ENCODE measurements at regions not wholly inside any gene's neighbourhood (a gene's known extent, or its start where the extent isn't known, plus 50 kb on each side); places are given as distances from the start of the nearest gene placed in this dataset.

GRCh38 chr9:116067566-116067965 lies 86.0 kb upstream of the PAPPA start:
- H3K9ac ChIP-seq: no peak overlapping the region
- no peaks in the 10 kb centered on the region for H3K4me1 ChIP-seq (ENCODE audit: control insufficient read depth in 1 of 2, insufficient read depth in 2 of 2, low read depth in 1 of 2, low read length in 1 of 2)
- CTCF ChIA-PET: interaction anchor here (1.8 kb wide), 1 partner anchor 9 kb away, joined by 4 read pairs; no protein-coding TSS in a partner anchor
- no peak overlapping the region for H2AFZ ChIP-seq (ENCODE audit: low read depth)
- H3F3A ChIP-seq (replicated peaks; ENCODE audit: insufficient read depth): no peaks in the 10 kb centered on the region
- no peaks in the 10 kb centered on the region for H3K36me3 ChIP-seq (replicated peaks in 1 of 2; ENCODE audit: control insufficient read depth in 1 of 2, insufficient read depth in 2 of 2, low read length in 1 of 2)
- H3K9me3 ChIP-seq: no peaks in the 10 kb centered on the region
- H3K27ac ChIP-seq (ENCODE audit: low read depth in 2 of 2, low read length in 1 of 2): no peak overlapping the region
- no peak overlapping the region for H3K4me2 ChIP-seq
- no peaks in the 10 kb centered on the region for H3K79me2 ChIP-seq (ENCODE audit: insufficient read depth)
- DNase-seq: no peak
- WGBS (ENCODE audit: low lambda C conversion rate): 87% methylated on average over 3 of the region's 3 CpGs
- no peak overlapping the region for H3K4me3 ChIP-seq (ENCODE audit: low read depth in 2 of 2, low read length in 1 of 2)
- no peaks in the 10 kb centered on the region for H3K9me2 ChIP-seq
- POLR2A ChIA-PET: no interaction called here
- no peaks in the 10 kb centered on the region for H4K20me1 ChIP-seq (ENCODE audit: insufficient read depth)
- no peaks in the 10 kb centered on the region for H3K27me3 ChIP-seq (ENCODE audit: insufficient read depth)
- no peak for TF ChIP-seq FOXM1 (IDR thresholded peaks at IDR 0.05; ENCODE audit: low read depth)

- ChIA-PET POLR2A (no interaction called here), CTCF (no interaction called here)
- H3K4me3 ChIP-seq (ENCODE audit: low read depth in 2 of 2, low read length in 1 of 2): no peak overlapping the region
- no peak overlapping the region for H3K4me2 ChIP-seq
- H3F3A ChIP-seq (replicated peaks; ENCODE audit: insufficient read depth): no peaks in the 10 kb centered on the region
- 85% methylated on average over 4 of the region's 4 CpGs for WGBS (ENCODE audit: low lambda C conversion rate)
- no peaks in the 10 kb centered on the region for H3K9me2 ChIP-seq
- H4K20me1 ChIP-seq (ENCODE audit: insufficient read depth): no peaks in the 10 kb centered on the region
- H2AFZ ChIP-seq (ENCODE audit: low read depth): no peak overlapping the region
- H3K4me1 ChIP-seq (ENCODE audit: control insufficient read depth in 1 of 2, insufficient read depth in 2 of 2, low read depth in 1 of 2, low read length in 1 of 2): peaks cover 0 to 11% of the 10 kb centered on the region in 2 experiments; a peak in 1 of 4 replicates
- H3K27ac ChIP-seq (ENCODE audit: low read depth in 2 of 2, low read length in 1 of 2): no peak overlapping the region
- H3K27me3 ChIP-seq (ENCODE audit: insufficient read depth): no peaks in the 10 kb centered on the region
- H3K36me3 ChIP-seq (replicated peaks in 1 of 2; ENCODE audit: control insufficient read depth in 1 of 2, insufficient read depth in 2 of 2, low read length in 1 of 2): no peaks in the 10 kb centered on the region
- no peak for TF ChIP-seq GABPA (IDR thresholded peaks at IDR 0.05; ENCODE audit: low read depth)
- TF ChIP-seq EZH2phosphoT487 (IDR thresholded peaks at IDR 0.05; ENCODE audit: borderline replicate concordance, low read depth): no peak
- no peak for TF ChIP-seq FOSL2 (IDR thresholded peaks at IDR 0.05; ENCODE audit: borderline replicate concordance, low read depth)
- no peak for TF ChIP-seq REST (IDR thresholded peaks at IDR 0.05; ENCODE audit: low read depth, low read length)
- no peak for TF ChIP-seq POLR2AphosphoS5 (IDR thresholded peaks at IDR 0.05; ENCODE audit: low read depth, low read length)
- no peak for TF ChIP-seq TCF12 (IDR thresholded peaks at IDR 0.05)
- no peak for TF ChIP-seq EP300 (IDR thresholded peaks at IDR 0.05; ENCODE audit: borderline replicate concordance in 1 of 2, low read depth in 1 of 2, low read length in 1 of 2)
- no peak for TF ChIP-seq NFIC (IDR thresholded peaks at IDR 0.05; ENCODE audit: borderline replicate concordance)
- TF ChIP-seq MXI1 (IDR thresholded peaks at IDR 0.05; ENCODE audit: low read depth, low read length): no peak
- TF ChIP-seq RCOR1 (IDR thresholded peaks at IDR 0.05; ENCODE audit: low read length): no peak
- TF ChIP-seq ELF1 (IDR thresholded peaks at IDR 0.05): no peak
- TF ChIP-seq IRF3 (IDR thresholded peaks at IDR 0.05; ENCODE audit: low read depth, low read length): no peak
- no peak for TF ChIP-seq ZBTB33 (IDR thresholded peaks at IDR 0.05; ENCODE audit: borderline replicate concordance, low read depth)
- TF ChIP-seq MEF2A (IDR thresholded peaks at IDR 0.05; ENCODE audit: borderline replicate concordance, low read depth): no peak
- TF ChIP-seq PBX3 (IDR thresholded peaks at IDR 0.05): no peak
- TF ChIP-seq NRF1 (IDR thresholded peaks at IDR 0.05; ENCODE audit: low read depth, low read length): no peak
- H3K9ac ChIP-seq: no peak overlapping the region
- no peaks in the 10 kb centered on the region for H3K79me2 ChIP-seq (ENCODE audit: insufficient read depth)
- DNase-seq: no peak
- no peaks in the 10 kb centered on the region for H3K9me3 ChIP-seq
Measured at GRCh38 chr9:116070256-116070914, 83.2 kb upstream of the PAPPA start.

All from SK-N-SH (cell line).